Left kidney (tissue), 1 donor: ENCODE measurements at regions not wholly inside any gene's neighbourhood (a gene's known extent, or its start where the extent isn't known, plus 50 kb on each side); places are given as distances from the start of the nearest gene placed in this dataset.

ENCODE experiments used
- DNase-seq: peaks from one replicate; pipeline ENCODE4 v3.0.0-alpha.2; 2013

DNA sequence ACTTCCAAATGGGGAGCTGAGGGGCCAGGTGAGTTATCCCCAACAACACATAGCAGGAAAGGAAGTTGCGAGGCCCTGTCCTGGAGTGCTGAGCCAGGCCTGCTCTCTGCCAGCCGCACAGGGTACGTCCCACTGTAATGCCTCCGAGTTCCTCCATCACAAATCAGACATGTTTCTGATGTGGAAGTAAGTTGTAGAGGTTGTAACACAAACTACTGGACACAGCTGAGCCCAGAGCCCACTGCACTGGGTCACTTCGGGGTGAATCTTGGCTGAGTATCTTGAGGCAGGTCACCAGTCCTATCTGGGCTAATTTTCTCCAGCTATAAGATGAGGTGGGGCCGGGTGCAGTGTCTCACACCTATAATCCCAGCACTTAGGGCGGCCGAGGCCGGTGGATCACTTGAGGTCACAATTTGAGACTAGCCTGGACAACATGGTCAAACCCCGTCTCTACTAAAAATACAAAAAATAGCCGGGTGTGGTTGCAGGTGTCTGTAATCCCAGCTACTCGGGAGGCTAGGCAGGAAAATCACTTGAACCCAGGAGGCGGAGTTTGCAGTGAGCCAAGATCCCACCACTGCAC lies 100.8 kb upstream of the CDH5 start:
- no peak for DNase-seq

DNA sequence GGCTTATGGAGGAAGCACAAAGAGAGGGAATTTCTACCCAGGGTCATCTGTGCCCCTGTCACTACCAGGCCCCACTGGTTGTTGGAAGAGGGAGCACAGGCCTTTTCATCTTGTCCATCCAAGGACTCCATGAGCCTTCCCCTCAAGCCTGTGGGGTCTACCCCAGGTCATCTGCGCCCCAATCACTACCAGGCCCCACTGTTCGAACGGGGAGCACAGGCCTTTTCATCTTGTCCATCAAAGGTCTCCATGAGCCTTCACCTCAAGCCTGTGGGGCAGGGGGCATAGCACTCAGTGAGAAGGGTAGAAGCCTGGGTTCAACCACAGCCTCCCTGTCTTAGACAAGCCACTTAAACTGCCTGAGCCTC lies 101.5 kb upstream of the CDH5 start:
- no peak for DNase-seq

DNA sequence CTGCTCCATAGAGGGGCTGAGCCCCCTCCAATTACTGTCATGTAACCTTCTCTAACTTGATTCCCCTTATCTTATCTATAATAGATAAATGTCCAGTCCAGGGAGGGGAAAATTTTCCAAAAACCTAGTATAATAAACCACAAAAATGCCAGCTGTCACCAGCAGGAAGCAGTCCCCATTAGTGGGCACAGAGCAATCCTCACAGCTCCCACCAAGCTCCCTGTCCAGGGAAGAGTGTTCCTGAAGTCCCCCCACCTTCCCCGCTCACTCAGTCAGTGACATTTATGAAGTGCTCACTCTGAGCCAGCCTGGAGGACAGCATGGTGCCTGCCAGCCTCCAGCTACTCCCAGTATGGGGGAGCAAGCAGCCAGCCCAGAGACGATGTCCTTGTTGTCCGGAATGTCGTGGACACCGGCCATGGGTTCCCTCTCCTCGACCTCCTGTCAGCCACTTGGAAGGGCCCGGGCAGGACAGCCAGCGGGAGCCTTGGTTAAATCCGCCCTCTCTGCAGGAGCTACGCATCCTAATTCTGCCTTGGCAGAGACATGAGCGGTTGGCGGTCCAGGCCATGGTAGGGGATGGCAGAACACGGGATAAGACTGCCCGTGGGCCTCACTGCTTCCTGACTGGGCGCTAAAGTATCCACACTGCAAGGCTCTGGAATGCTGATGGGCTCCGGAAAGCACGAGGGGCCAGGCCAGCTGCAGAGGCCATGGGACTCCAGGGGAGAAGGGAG lies 102.0 kb upstream of the CDH5 start:
- DNase-seq = no peak

DNA sequence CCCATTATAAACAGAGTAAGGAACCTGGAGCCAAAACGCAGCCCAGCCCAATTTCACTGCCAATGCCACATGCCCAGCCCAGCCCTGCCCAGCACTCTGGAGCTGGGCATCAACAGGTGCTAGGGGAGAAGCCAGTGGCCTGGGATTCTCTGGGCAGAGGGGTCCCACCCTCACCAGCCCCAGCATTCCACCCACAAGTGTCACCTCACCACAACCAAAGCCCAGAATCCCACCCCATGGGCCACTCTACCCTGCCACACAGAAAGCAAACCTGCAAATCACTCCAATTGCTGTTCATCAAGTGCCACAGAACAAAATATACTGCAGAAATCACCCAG lies 102.5 kb upstream of the CDH5 start:
- DNase-seq = no peak

DNA sequence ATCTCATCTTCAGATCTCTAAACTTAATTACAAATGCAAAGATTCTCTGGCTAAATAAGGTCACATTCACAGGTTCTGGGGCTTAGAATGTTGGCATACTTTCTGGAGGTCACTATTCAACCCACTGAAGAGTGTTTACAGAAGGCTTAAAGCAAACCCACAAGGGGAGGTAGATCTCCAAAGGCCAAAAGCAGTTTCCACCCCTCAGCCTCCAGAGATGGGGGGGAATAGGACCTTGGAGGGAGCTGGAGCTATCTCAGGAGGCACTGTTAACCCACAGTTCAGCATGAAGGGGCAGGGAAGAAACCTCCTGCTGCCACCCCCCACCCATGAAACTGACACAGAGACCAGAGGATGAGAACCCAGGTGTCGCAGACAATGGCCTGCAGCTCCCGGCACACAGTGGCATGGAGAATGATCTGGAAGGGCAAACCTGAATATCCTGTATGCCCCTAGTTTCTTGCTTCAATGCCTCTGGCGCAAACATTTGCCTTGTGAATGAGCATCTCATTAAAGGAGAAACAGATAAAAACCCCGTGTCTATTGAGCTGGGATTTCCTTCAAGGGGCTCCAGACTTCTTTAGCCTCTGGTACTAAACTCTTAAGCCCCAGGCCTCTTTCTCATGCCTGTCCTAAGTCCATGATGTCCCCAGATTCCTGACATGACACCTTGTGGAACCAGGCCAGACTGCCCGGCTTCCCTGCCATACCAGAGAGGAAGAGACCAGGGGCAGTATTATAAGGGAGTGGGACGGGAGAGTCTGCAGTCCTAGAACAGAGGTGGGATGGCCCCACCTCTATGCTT lies 103.1 kb upstream of the CDH5 start:
- no peak for DNase-seq

DNA sequence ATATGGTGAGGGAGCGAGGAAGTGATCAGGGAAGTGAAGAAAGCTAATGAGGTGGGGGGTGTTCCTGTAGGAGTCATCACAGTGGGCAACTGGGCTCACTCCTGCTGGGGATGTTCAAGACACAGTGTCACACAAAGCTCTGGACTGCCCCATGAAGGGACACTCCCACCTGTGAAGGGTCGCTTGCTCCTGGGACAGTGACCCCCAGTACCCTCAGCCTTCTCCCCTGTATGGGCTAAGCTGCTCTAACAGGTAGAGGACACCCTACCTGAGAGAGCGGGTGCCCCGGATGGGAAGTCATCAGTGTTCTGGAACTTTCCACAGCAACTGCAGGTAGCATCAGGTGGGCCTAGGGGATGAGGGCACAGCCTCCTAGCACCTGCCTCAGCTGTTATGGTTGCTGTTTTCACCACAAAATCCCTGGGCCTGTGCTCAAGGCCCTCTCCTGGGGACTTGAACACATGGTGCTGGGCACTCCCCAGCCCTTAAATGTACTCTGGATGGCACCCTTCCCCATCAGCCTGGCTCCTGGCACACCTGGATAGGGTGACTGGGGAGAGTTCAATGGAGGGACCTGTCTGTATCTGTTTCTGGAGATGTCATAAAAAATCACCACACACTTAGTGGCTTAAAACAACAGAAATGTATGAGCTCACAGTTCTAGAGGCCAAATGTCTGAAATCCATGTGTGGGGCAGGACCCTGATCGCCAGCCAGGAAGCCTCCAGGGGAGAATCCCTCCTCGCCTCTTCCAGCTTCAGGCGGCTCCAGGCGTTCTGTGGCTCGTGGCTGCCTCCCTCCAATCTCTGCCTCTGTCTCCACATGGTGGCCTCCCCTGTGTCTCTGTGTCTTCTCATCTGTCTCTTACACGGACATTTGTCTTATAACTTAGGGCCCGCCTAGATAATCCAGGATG lies 104.0 kb upstream of the CDH5 start:
- DNase-seq = no peak

DNA sequence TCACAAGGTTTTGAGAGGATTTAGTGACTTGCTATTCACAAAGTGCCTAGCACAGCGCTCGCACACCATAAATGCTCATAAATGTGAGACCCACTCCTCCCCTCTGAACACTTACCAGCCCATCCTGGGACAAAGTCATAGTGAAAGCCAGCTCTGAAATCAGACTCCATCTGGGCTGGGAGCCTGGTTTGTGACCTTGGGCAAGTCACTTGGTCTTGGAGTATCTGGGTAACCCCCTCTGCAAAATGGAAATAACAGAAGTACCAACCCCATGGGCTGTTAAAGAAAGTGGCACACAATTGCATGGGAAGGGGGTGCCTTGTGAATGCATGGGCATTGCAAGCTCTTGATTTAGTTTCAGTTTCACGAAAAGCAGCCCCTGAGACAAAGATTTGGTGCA lies 104.7 kb upstream of the CDH5 start:
- DNase-seq = no peak

DNA sequence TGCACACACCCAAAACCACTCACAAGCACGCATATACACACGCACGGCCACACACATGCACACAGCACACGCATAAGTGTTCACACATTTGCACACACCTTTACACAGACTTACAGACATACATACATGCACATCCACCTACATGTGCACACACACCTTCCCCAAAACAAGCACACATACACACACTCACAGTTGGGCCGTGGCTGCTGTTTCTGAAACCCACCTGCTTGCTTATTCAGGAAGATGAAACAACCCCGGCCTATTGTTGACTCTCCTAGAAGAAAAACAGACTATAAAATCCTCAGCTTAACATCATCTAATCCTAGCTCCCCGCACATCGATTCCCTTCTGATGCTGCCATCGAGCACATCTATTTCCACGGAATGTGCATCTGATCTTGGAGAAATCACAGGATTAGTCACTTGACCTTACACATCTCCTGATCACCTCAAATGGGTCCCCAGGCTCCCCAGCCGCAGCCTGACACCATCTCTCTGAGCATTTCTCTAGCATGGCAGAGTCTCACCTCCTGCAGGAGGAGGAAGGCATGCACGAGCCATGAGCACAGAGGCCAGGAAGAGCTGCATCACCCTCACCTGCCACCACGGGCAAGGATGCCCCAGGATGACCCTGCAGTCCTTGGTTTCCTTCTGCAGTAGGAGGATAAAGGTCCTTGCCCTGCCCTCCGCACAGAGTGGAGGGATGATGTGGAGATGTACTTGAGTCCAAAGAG lies 105.8 kb upstream of the CDH5 start:
- DNase-seq = no peak

DNA sequence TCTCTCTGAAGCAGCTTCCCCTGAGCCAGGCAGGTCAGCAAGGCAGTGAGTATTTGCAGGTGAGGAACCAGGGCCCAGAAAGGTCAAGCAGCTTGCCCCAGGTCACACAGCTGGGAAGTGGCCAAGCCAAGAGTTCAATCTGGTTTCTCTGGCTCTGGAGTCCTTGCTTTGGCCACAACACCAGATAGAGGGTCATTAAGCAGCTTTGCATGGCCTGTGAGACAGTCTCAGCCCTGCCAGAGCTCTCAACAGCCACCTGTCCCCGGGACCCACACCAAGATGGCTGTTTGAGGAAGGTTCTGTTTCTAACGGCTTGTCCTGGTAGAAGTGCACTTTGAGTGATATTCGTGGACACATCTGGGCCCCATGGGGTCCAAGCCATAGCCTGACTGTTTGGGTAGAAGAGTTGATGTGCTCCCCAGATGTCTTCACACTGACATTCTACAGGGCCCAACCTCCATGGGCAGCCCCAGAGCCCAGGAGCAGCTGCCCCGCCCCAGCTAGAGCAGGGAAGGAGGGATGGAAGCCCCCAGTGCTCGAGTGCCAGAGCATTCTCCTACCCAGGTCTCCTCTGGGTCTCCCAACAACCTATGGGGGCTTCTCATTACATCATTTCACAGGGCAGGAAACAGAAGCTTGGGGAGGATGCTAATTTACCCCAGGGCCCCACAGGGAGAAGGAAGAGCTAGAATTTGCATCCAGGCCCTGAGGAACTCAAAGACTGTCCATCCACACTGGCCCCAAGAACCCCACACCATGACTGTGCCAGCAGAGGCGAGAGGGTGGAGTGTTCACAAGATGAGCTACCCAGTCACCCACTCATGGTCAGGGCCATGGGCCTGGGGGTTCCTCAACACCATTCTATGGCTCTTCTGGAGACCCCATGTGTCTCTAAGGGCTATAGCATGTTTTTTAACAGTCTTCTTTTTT lies 107.3 kb upstream of the CDH5 start:
- no peak for DNase-seq

DNA sequence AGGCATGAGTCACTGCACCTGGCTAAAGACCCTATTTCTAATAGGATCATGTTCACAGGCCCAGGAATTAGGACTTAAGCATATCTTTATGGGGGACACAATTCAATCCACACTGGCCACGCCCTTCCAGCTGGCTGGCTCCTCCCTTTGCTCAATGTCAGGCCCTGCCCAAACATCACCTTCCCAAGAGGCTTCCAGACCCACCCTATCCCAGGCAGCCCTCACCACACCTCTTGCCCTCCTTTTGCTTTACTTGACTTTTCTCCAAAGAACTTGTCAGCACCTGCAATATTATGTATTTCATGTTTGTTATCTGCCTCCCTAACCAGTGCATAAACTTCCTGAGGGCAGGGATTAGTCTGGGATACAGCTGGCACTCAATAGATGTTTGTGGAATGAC lies 109.6 kb upstream of the CDH5 start:
- DNase-seq = no peak

DNA sequence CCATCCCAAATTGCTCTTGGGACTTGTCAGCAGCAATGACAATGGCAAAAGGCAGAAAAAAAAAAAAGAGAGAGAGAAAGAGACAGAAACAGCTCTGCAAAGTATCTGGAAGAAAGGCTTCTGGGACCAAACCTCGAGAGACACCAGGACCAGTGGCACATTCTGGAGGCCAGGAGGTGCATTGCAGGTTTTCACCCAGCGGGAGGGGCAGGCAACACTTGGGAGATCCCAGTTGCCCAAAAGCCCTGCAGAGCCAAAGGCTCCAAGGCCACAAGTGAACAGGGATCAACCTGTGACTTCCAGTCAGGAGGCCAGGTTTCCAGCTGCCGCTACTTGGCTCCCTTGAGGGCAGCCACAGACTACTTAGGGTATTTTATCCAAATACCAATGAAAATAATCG lies 110.8 kb upstream of the CDH5 start:
- no peak for DNase-seq

DNA sequence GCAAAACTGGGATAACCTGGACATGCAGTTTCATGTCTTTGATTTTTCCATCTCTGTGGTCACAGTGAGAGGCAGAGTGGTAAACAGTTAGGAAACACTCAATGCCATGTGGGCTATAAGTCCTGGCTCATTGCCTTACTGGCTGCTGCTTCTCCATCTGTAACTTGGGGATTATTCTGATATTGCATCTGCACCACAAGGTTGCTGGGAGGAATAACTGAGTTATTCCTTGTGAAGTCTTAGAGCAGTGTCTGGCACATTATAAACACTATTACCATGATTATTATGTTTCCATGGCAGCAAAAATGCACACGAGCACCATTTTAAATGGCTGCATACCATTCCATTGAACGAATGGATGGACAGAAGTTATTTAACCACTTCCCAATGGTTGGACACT lies 111.7 kb upstream of the CDH5 start:
- no peak for DNase-seq

DNA sequence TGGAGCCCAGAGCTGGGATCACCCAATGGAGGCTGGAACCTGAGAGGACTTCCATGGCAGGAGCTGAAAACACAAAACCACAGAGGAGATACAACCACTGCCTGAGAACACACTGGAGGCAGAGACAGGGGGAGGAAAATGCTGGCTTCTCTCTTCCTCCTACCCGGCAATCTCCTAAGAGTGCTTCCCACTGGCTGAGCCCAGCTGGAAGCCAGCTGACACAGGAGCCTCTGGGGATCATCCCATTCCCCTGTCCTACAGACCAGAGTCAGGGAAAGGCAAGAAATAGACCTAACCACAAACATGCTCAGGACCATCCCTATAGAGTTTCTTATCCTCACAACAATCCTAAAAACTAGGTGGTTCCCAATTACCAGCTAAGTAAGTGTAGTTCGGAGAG lies 112.4 kb upstream of the CDH5 start:
- no peak for DNase-seq

DNA sequence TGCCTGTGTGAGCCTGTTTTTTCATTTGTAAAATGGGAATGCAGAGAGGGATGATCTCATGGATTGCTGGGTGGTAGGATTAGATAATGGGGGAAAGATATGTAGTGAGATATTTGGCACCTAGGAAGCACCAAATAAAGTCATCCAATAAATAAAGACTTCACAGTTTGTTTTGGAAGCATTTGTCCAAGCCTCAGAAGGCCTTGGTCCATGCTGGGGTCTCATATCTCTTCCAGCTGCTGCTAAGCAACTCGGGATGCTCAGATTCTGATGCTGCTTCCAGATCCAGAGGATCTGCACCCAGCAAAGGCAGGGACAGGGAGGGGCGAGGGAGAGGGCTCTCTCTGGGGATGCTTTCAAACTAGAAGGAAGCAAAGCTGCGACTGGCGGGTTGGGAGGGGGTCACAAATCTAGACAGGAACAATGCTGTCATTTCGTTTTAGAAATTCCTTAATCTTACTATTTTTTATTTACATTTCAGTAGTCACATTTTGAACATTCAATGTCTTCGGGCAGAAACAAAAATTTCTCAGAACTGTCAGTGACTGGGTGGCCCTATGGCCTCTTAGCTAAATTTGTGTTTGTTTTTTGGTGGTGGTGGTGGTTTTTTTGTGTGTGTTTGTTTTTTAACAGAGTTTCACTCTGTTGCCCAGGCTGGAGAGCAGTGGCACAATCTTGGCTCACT lies 114.9 kb upstream of the CDH5 start:
- no peak for DNase-seq

DNA sequence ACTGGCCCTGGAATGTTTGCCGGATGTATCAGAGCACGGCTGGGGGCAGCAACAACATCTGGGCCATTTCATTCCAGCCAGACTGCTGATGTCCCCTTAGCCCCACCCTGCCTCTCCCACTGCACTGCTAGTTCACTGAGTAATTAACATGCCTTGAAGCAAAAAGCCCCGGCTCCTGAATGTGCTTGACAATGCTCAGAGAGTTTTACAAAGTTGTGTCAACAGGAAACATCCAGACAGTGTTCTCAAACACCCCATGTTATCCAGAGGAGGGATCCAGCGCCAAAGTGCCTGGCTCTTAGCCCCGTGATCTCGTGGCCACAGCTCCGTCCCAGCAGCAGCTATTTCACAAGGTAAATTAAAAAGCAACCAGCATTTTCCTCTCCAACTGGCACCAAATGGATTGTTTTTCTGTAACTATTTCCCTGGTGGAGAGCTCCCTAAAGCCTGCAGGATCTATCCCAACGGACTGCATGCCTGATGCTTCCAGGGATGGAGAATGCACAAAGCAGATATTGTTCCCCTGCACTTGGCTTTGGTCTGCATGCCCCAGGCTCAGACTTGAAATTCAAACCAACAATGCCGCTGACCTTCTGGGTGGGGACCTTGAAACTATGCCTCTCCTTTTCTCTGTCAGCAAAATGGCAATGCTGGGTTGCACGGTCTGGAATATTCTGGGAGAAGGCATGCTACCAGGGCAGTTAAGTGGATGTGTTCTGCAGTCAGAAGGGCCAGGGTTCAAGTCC lies 115.6 kb upstream of the CDH5 start:
- DNase-seq = peak; percentile 66

DNA sequence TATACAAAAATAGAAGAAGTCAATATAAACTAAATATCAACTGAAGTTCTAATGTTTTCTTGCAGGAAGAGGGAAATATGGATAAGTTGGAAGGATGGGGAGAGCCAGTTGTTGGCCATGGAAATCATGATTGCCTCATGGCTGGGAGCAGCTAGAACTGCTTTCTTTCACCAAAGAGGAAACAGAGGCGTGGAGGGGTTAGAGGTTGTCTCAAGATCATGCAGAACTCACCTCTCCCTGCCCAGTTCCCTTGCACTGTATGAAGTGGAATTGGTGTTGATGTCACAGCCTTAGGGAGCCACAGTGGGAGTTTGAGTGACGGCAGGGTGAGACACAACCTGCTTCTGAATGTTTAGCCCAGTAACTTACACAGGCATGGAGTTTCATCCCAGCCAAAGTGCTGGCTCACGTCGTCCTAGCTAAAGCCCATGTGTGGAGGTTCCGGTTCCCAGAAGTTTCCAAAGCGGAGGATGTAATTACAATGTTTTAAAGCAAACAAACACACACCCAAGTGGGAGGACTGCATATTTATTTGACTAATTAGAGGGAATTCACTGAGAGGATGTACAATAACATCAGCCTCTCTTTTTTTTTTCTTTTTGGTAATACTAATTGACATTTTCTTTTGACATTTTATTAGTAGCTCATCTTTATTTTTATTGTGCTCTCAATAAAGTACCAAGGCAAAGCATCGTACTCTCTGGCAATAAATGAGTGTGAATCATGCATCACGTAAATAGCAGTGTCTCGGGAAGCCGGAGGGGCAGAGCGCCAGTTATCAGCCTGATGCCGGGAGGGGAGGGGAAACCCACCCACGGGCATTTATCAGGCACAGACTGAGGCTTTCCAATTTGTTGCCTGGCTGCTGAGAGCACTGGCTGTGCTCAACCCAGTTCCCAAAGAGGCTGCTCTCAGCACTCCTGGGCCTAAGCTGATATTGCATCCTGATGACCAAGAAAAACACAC lies 118.7 kb upstream of the CDH5 start:
- no peak for DNase-seq

DNA sequence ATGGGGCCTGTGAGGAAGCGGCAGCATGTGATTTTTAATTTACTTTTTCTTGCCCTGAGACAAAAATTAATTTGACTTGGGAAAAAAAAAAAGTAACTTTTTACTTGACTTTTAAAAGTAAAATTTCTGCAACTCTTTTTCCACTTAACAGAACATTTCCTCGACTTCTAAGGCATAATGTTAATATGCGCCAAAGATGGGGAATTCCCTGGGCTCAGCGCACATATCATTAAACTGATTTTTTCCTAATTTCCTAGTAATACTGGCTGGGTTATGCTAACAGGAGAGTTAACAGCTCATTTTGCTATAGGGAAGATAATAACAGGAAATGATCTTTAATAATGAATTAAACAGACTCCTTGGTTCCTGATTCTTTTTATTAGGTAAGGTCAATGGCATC lies 120.6 kb upstream of the CDH5 start:
- no peak for DNase-seq

DNA sequence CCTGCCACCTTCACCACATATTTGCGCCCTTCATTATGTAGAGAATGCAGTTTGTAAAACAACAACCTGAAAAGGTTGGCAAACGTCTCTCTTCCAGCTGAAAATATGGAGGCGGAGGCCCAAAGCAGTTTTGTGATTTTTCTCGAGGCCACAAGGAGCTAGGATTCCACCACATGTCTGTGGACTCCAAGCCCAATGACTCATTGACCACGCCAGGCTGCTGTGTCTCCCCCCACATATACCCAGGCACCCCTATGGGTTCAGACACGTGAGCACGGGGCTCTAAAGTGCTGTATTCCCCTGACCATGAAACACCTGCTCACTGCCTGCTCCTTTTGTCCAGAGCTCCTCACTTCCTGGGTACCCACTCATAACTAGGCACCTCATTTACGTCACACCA lies 121.4 kb upstream of the CDH5 start:
- no peak for DNase-seq
